Panc1 (cell line): ENCODE measurements at regions not wholly inside any gene's neighbourhood (a gene's known extent, or its start where the extent isn't known, plus 50 kb on each side); places are given as distances from the start of the nearest gene placed in this dataset.

ENCODE experiments used
- ATAC-seq: fragments of 200-7000 bp; cut with Tn5 transposase; 2 replicates; pipeline ENCODE4 v1.9.1; 2020; ENCODE audit warnings: mild to moderate bottlenecking, moderate library complexity
- BruUV-seq: library from RNA; stranded (reverse); fragments of 400-500 nt; replicated peaks from 2 replicates; lab custom pipeline; 2021; lab: Mats Ljungman, UMichigan
- CTCF ChIA-PET: fragments of 300-600 bp; sonication (Branson Sonifier 250); formaldehyde crosslinking; loops from one replicate; lab custom pipeline; 2022; ENCODE audit warnings: antibody characterized with exemption; lab: Charles Lee
- POLR2A ChIA-PET: fragments of 300-600 bp; sonication (Branson Sonifier 250); formaldehyde crosslinking; loops from one replicate; lab custom pipeline; 2022; ENCODE audit warnings: antibody characterized with exemption; lab: Charles Lee
- DNase-seq: peaks from one replicate; pipeline ENCODE4 v3.0.0-alpha.2; 2010; ENCODE audit warnings: low read depth, low spot score
- H3K27ac ChIP-seq: 2 replicates; pipeline ENCODE4 v1.5.1; 2011; ENCODE audit warnings: mild to moderate bottlenecking, low read length, inconsistent platforms
- H3K27me3 ChIP-seq: fragments of 200-500 bp; sonication (Bioruptor generic); 2 replicates; pipeline ENCODE4 v1.6.0; 2014; ENCODE audit warnings: low read length, inconsistent platforms; ENCODE audit not compliant: control insufficient read depth, insufficient read depth
- H3K36me3 ChIP-seq: fragments of 200-500 bp; sonication (Bioruptor generic); 2 replicates; pipeline ENCODE4 v1.5.1; 2014; ENCODE audit warnings: inconsistent platforms, mild to moderate bottlenecking, low read length, moderate library complexity; ENCODE audit not compliant: control insufficient read depth, insufficient read depth
- H3K4me1 ChIP-seq: 2 replicates; pipeline ENCODE4 v1.5.1; 2011; ENCODE audit warnings: inconsistent platforms, mild to moderate bottlenecking, low read length, moderate library complexity; ENCODE audit not compliant: control insufficient read depth, insufficient read depth
- H3K4me3 ChIP-seq, 2 experiments: 2 replicates each; pipeline ENCODE4 v1.5.1; 2011 to 2012; ENCODE audit warnings: low read depth in 2 of 2, low read length in 2 of 2, mild to moderate bottlenecking in 2 of 2, inconsistent platforms in 1 of 2, moderate library complexity in 1 of 2
- H3K9me3 ChIP-seq: fragments of 200-500 bp; sonication (Bioruptor generic); 2 replicates; pipeline ENCODE4 v1.5.1; 2014; ENCODE audit warnings: low read depth, mild to moderate bottlenecking, inconsistent platforms, low read length, moderate library complexity; ENCODE audit not compliant: control insufficient read depth, insufficient read depth
- POLR2AphosphoS5 ChIP-seq: IDR thresholded peaks from 2 replicates; pipeline ENCODE4 v1.6.1; 2012; ENCODE audit warnings: mild to moderate bottlenecking, low read depth, low read length, moderate library complexity
- SIN3A ChIP-seq: IDR thresholded peaks from 2 replicates; pipeline ENCODE4 v1.6.1; 2012; ENCODE audit warnings: low read depth, mild to moderate bottlenecking, low read length, moderate library complexity, borderline replicate concordance; ENCODE audit not compliant: insufficient read depth
- TCF7L2 ChIP-seq: IDR thresholded peaks from 2 replicates; pipeline ENCODE4 v1.6.1; 2011; ENCODE audit warnings: mild to moderate bottlenecking, low read depth, low read length, inconsistent platforms
- in situ Hi-C: cut with HindIII; loops from 2 replicates; pipeline ENCODE4 v1.10.0; 2016; ENCODE audit warnings: low sequenced_read_pairs, low pct_unique_long_range_greater_than_20kb
- intact Hi-C: fragments of 100-400 bp; cut with micrococcal nuclease; formaldehyde crosslinking; loops from one replicate; pipeline ENCODE4 v1.10.0; 2022; ENCODE audit not compliant: unreplicated experiment
- TF ChIP-seq, protein P1 (sequence below): fragments of 450-650 bp; IDR thresholded peaks from 2 replicates; pipeline ENCODE4 v1.5.1; 2017; ENCODE audit warnings: mild to moderate bottlenecking
- TF ChIP-seq, protein P2 (sequence below), 2 experiments: IDR thresholded peaks; 2 replicates each; pipeline ENCODE4 v1.6.1; 2011 to 2012; ENCODE audit warnings: low read depth in 2 of 2, control low read depth in 1 of 2, low read length in 1 of 2, mild to moderate bottlenecking in 1 of 2, moderate library complexity in 1 of 2; ENCODE audit not compliant: insufficient read depth in 1 of 2

DNA sequence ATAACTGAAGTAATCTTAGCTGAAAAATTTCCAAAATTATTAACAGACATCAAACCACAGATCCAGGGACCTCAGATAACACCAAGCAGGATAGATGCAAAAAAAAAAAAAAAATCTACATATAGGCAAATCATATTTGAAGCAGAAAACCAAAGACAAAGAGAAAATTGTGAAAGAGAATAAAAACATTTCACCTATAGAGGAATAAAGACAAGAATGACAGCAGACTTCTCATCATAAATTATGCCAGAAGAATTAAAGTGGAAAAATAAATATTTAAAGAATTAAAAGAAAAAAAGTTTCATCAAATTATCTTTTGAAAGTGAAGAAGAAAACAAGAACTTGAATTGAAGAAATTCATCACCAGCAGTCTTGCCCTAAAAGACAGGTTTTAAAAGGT, 467.5 kb downstream of the GPAM start:
- BruUV-seq, result no TSS peak
- DNase-seq (no peak), ATAC-seq (no peak)
- no peaks in the 10 kb centered on the region for H3K4me1 ChIP-seq
- ChIA-PET CTCF (no interaction called here), POLR2A (no interaction called here)
- H3K36me3 ChIP-seq, result no peaks in the 10 kb centered on the region
- TF ChIP-seq, protein P1, sequence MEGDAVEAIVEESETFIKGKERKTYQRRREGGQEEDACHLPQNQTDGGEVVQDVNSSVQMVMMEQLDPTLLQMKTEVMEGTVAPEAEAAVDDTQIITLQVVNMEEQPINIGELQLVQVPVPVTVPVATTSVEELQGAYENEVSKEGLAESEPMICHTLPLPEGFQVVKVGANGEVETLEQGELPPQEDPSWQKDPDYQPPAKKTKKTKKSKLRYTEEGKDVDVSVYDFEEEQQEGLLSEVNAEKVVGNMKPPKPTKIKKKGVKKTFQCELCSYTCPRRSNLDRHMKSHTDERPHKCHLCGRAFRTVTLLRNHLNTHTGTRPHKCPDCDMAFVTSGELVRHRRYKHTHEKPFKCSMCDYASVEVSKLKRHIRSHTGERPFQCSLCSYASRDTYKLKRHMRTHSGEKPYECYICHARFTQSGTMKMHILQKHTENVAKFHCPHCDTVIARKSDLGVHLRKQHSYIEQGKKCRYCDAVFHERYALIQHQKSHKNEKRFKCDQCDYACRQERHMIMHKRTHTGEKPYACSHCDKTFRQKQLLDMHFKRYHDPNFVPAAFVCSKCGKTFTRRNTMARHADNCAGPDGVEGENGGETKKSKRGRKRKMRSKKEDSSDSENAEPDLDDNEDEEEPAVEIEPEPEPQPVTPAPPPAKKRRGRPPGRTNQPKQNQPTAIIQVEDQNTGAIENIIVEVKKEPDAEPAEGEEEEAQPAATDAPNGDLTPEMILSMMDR, result no peak
- no peak for TF ChIP-seq SIN3A
- TF ChIP-seq, protein P2, sequence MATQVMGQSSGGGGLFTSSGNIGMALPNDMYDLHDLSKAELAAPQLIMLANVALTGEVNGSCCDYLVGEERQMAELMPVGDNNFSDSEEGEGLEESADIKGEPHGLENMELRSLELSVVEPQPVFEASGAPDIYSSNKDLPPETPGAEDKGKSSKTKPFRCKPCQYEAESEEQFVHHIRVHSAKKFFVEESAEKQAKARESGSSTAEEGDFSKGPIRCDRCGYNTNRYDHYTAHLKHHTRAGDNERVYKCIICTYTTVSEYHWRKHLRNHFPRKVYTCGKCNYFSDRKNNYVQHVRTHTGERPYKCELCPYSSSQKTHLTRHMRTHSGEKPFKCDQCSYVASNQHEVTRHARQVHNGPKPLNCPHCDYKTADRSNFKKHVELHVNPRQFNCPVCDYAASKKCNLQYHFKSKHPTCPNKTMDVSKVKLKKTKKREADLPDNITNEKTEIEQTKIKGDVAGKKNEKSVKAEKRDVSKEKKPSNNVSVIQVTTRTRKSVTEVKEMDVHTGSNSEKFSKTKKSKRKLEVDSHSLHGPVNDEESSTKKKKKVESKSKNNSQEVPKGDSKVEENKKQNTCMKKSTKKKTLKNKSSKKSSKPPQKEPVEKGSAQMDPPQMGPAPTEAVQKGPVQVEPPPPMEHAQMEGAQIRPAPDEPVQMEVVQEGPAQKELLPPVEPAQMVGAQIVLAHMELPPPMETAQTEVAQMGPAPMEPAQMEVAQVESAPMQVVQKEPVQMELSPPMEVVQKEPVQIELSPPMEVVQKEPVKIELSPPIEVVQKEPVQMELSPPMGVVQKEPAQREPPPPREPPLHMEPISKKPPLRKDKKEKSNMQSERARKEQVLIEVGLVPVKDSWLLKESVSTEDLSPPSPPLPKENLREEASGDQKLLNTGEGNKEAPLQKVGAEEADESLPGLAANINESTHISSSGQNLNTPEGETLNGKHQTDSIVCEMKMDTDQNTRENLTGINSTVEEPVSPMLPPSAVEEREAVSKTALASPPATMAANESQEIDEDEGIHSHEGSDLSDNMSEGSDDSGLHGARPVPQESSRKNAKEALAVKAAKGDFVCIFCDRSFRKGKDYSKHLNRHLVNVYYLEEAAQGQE (IDR thresholded peaks at IDR 0.05; ENCODE audit: insufficient read depth in 1 of 2, low read depth in 2 of 2, low read length in 1 of 2), result no peak
- no peak for TF ChIP-seq POLR2AphosphoS5
- no peak for TF ChIP-seq TCF7L2
- no peak overlapping the region for H3K27ac ChIP-seq
- intact Hi-C loops (no loop called here), in situ Hi-C loops (no loop called here)
- no peak overlapping the region for H3K4me3 ChIP-seq
- H3K9me3 ChIP-seq, result peaks cover 13% of the 10 kb centered on the region
- H3K27me3 ChIP-seq, result no peaks in the 10 kb centered on the region

- DNase-seq, result no peak
- intact Hi-C loops, result no loop called here
- POLR2A ChIA-PET, result no interaction called here
- H3K27ac ChIP-seq, result no peak overlapping the region
- H3K36me3 ChIP-seq, result no peaks in the 10 kb centered on the region
- H3K27me3 ChIP-seq, result no peaks in the 10 kb centered on the region
- ATAC-seq, result no peak
- in situ Hi-C loops, result no loop called here
- BruUV-seq, result no TSS peak
- no peaks in the 10 kb centered on the region for H3K4me1 ChIP-seq
- CTCF ChIA-PET, result no interaction called here
- H3K4me3 ChIP-seq, result no peak overlapping the region
- no peaks in the 10 kb centered on the region for H3K9me3 ChIP-seq
- TF ChIP-seq TCF7L2 (no peak), SIN3A (no peak), POLR2AphosphoS5 (no peak)
- TF ChIP-seq, protein P2 (IDR thresholded peaks at IDR 0.05; ENCODE audit: insufficient read depth in 1 of 2, low read depth in 2 of 2, low read length in 1 of 2), result no peak
- TF ChIP-seq, protein P1, result no peak
Observed at GRCh38 chr10:111724121-111724520, 459.4 kb downstream of the GPAM start.
